GM19395 (cell line): ENCODE measurements at regions not wholly inside any gene's neighbourhood (a gene's known extent, or its start where the extent isn't known, plus 50 kb on each side); places are given as distances from the start of the nearest gene placed in this dataset.
"Not testable (repeated sequence)": the region's sequence is repeated elsewhere in the genome, so short reads cannot be mapped to it uniquely, and the experiment has no call there.

Experiments
- ATAC-seq: cut with Tn5 transposase; IDR thresholded peaks from one replicate; pipeline ENCODE4 v1.9.1; 2021; ENCODE audit warnings: mild to moderate bottlenecking, moderate library complexity; ENCODE audit not compliant: unreplicated experiment

GRCh38 chr9:90521811-90522570 lies 120.6 kb downstream of the DIRAS2 start:
- no peak for ATAC-seq

DNA sequence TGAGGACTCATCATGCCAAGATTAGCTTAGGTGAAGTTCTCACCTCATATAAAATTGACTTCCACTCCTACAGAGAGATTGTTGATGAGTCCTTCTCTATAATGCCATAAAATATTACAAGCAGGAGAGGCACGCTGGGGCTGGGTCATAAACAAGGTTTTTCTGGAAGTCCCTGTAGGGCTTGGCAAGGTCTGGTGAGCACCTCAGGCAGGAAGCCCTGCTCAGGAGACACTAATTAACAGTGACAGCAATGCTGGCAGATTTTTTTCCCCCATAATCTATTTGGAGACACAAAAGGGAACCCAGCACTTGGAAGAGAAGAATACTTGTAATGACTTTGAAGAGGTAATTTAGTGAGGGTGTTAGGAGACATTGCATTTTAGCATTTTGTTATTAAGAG lies 118.7 kb downstream of the DIRAS2 start:
- ATAC-seq: no peak

GRCh38 chr9:90526386-90526785 lies 116.2 kb downstream of the DIRAS2 start:
- ATAC-seq: no peak

DNA sequence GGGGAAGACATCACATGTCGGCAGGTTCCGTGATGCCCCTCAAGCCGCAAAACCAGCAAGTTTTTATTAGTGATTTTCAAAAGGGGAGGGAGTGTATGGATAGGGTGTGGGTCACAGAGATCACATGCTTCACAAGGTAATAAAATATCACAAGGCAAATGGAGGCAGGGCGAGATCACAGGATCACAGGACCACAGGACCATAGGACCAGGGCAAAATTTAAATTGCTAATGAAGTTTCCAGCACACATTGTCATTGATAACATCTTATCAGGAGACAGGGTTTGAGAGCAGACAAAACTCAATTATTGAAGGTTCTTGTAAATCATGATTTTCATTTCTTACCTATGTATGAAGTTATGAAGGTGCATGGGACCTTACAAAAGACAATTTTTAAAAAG lies 106.5 kb downstream of the DIRAS2 start:
- ATAC-seq: not testable (repeated sequence)

GRCh38 chr9:90538566-90538965 lies 104.1 kb downstream of the DIRAS2 start:
- no peak for ATAC-seq

DNA sequence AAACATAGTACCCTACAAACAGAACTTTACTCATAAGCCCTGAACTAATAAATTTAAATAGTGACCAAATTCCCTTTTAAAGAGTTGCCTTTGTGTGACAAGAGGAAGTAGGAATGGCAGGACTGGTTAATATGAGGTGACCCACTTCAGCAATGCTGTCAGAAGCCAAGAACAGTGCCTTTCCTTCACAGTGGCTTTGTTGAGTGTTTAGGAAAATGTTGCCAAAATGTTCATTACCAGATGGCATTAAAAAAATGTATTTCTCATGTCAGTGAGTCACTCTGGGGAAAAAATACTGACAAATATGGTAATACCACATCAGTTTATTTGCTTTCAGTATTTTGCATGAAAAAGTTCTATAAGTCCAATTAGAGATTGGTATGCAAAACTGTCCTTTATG lies 103.3 kb downstream of the DIRAS2 start:
- ATAC-seq: no peak

DNA sequence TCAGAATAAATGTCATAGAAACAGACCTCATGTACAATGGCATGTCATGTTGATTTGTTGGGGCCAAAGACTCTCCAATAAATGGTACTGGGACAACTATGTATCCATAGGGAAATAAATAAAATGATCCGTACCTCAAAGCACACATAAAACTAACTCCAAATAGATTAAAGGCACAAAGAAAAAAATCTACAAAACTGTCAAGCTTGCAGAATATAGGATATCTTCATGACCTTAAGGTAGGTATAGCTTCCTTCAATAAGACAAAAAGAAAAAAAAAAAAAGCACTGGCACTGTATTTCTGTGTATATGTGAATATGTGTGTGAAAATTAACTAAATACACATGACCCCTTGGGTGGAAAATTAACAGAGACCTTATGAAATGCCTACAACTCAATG lies 101.9 kb downstream of the DIRAS2 start:
- ATAC-seq: no peak

DNA sequence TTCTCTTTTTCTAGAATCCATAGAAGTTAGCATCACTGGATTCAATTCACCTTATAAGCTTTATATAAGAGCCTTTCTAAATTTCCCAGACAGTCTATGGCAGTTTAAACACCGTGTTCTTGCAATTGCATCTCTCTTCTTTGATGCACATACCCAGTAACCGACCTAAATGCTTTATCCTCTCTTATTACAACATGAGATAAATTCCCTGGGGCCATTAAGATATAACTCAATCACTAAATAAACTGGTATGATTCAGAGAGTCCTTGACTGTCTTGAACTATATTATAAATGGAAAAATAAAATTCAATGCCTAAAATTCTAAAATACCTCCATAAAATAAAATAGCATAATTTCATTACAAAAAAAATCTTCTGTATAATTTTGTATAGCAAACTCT lies 98.1 kb downstream of the DIRAS2 start:
- ATAC-seq: no peak

DNA sequence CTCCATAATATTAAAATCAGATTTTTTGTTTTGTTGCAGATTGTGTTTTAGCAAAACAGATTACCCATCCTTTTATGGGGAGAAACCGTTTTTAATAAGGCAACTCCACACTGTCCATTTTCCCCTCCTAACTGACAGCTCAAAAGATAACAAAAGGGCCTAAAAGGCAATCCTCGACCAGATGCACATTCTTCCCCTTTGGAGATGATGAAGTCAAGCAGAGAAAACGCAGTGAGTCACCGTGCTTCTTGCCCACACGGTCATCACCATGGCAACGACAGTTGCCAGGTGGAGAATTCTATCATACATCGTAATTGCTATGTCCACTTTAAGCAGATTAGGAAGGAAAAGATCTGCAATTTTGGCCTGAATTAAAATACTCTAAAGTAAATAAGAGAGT lies 96.4 kb downstream of the DIRAS2 start:
- ATAC-seq: no peak

- no peak for ATAC-seq
Measured at GRCh38 chr9:90547896-90548295, 94.7 kb downstream of the DIRAS2 start.

DNA sequence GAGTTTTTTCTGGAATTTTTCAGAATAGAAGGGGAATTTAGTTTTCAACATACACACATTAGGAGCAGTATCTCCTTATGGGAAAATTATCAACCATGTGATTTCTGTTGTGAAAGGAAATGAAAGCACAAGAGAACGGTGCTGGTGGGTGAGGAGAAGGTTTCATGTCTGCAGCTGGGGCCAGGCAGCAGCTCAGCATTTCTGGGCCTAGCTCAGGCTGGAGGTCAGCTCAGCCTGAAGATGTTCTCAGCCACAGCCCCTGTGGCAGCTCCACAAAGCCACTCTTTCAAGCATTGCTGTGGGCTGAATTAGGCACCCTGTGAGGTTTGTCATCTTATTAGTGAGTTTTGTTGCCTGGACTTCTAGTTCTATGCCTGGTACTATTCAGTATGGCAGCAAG lies 90.3 kb downstream of the DIRAS2 start:
- ATAC-seq: peak; percentile 80

DNA sequence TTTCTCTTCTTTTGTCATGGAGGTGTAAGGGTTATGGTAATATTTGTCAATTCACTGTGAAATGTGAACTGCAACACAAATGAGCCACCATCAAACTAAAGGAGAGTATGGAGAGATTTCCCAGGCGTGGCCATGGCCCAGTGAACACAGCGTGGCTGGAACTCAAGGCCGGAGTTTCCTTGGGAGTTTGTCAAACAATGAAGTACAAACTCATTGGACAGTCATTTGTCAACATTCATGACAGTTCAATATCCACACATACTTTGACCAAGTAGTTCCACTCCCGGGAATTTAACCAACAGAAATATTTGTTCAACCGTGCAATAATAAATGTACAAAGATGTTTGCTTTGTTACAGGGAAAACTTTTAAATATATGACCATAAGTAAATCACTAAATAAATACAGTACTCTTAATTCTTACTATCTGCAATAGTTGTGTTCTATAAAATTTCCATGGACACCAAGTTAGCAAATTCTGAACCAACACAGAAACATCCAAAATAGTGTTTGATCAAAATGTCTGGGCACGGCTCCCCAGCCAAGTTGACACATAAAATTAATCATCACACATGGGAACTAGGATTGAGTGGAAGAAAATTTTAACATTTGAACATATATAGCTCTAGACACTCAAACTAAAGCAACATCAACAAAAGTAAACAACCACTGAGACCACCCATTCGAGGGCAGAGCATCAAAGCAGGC lies 87.1 kb downstream of the DIRAS2 start:
- no peak for ATAC-seq

- ATAC-seq: no peak
Measured at GRCh38 chr9:90556897-90557675, 85.5 kb downstream of the DIRAS2 start.

GRCh38 chr9:90559075-90560073 lies 83.2 kb downstream of the DIRAS2 start:
- ATAC-seq: no peak
